ENCODE measurements at regions not wholly inside any gene's neighbourhood (a gene's known extent, or its start where the extent isn't known, plus 50 kb on each side); places are given as distances from the start of the nearest gene placed in this dataset.
"Not testable (repeated sequence)": the region's sequence is repeated elsewhere in the genome, so short reads cannot be mapped to it uniquely, and the experiment has no call there.

GRCh38 chr2:64251497-64252250 is 107.5 kb upstream of the PELI1 start:
- no peak for DNase-seq (ENCODE audit: low read depth in 2 of 2)

- DNase-seq (ENCODE audit: low read depth in 2 of 2), result not testable (repeated sequence)
Observed at GRCh38 chr2:64252251-64252978, 108.2 kb upstream of the PELI1 start.

DNA sequence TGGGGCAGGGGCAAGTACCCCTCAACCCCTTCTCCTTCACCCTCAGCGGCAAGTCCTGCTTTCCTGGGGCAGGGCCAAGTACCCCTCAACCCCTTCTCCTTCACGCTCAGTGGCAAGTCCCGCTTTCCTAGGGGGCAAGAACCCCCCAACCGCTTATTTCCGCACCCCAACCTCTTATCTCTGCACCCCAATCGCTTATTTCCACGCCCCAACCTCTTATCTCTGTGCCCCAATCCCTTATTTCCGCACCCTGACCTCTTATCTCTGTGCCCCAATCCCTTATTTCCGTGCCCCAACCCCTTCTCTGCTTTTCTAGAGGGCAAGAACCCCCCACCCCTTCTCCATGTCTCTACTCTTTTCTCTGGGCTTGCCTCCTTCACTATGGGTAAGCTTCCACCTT is 109.2 kb upstream of the PELI1 start:
- not testable (repeated sequence) for DNase-seq (ENCODE audit: low read depth in 2 of 2)

- DNase-seq (ENCODE audit: low read depth in 2 of 2), result no peak
Observed at GRCh38 chr2:64258566-64258965, 114.3 kb upstream of the PELI1 start.

GRCh38 chr2:64259312-64259711 is 115.1 kb upstream of the PELI1 start:
- DNase-seq (ENCODE audit: low read depth in 2 of 2), result peak; percentile 30 to 39

DNA sequence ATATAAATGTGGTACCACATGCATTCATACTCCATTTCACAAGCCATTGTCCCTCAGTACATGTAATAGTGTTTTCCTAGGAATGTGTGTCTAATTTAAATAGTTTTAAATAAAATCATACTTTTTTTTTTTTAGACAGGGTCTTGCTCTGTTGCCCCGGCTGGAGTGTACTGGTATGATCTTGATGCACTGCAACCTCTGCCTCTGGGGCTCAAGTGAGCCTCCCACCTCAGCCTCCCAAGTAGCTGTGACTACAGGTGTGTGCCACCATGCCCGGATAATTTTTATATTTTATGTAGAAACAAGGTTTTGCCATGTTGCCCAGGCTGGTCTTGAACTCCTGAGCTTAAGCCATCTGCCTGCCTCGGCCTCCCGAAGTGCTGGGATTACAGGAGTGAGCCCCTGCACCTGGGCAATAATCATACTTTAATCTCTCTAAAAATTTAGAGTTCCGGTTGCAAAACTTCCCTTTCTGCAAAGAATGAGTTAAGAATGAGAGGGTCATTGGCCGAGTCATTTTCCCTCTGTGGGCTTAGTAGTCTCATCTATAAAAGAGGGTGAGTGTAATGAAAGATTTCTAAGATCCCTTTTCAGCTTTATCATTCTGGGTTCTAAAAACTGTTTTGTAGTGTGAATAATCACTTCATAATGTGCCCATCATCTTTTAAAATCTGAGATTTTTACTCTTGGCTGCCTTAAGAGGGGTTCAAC is 116.0 kb upstream of the PELI1 start:
- no peak for DNase-seq (ENCODE audit: low read depth in 2 of 2)

- DNase-seq (ENCODE audit: low read depth in 2 of 2), result no peak
Observed at GRCh38 chr2:64260817-64261216, 116.6 kb upstream of the PELI1 start.

- no peak for DNase-seq (ENCODE audit: low read depth in 2 of 2)
Observed at GRCh38 chr2:64262071-64262470, 117.9 kb upstream of the PELI1 start.

GRCh38 chr2:64262816-64263215 is 118.6 kb upstream of the PELI1 start:
- DNase-seq (ENCODE audit: low read depth in 2 of 2), result no peak

- DNase-seq (ENCODE audit: low read depth in 2 of 2), result peak; percentile 75 to 77
Observed at GRCh38 chr2:64263315-64263714, 119.1 kb upstream of the PELI1 start.

GRCh38 chr2:64267699-64268098 is 123.5 kb upstream of the PELI1 start:
- DNase-seq (ENCODE audit: low read depth in 2 of 2), result peak; percentile 55 to 64

DNA sequence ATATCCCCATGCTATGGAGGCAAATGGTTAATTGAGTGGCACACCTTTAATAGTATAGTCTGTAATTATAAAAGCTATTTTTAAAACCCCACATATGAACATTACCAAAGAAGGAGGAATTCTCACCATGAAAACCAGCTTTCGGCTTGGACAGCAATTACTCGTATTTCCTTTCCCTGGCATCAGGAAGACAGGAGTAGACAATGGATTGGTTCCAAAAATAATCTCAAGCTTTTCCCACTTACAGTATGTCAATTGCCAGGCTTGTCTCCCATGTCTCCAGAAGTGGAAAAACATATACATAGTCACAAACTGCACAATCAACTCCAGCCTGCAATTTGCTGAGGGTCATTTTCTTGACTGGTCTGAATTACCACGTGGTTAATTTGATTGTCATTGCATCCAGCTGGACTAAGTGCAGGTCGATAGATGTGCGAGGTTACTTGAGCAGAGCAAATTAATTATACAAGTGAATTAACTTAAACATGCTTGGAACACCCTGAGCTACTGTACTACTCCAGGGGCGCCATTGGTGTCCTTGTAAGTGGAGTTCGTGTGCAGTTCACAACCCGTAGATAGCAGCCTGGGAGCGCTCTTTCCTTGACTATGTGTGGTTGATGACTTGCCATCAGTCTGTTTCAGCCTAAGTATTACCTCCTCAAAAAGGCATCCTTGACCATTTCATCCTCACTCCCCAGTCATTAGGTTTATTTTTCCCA is 124.3 kb upstream of the PELI1 start:
- DNase-seq (ENCODE audit: low read depth in 2 of 2), result no peak

DNA sequence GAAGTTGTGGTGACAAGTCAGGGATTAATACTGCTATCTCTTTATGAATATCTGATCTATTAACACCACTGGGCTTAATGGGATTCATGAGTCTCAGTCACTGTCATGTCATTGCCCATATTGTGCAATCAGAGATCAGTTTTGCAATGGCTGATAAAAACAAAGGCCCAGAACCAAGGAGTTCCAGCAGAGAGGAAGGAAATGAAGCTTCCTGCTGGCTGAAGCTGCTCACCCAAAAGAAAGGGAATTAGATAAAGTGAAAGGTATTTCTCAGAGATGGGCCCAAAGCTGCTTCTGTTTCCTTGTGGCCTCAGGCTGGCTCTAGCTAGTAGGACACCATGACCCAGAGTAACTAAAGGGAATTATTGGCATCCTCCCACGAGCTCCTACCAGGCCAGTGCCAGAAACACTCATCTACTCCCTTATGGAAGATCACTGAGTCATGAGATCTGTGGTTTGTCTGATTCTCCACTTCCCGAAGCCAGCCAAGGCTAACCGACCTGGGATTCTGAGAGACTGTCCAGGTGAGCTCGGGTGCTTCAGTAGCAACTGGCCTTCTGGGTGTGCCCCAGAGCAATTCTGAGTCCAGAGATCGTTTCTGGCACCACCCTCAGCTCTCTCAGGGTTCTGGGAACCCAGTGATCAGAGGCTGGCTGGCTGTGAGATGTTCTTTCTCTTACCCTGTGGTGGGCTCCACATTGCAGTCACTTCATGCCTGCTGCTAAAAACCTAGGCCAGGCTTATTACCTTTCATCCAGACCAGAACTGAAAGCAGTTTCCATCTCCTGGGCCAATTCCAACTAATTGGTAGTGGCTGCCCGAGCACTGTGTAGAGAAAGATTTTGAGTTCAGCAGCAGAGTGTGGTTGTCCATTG is 129.5 kb upstream of the PELI1 start:
- DNase-seq (ENCODE audit: low read depth in 2 of 2), result peak; percentile 64 to 71

GRCh38 chr2:64274399-64275173 is 130.4 kb upstream of the PELI1 start:
- no peak for DNase-seq (ENCODE audit: low read depth in 2 of 2)

GRCh38 chr2:64275174-64275466 is 130.9 kb upstream of the PELI1 start:
- no peak for DNase-seq (ENCODE audit: low read depth in 2 of 2)

DNA sequence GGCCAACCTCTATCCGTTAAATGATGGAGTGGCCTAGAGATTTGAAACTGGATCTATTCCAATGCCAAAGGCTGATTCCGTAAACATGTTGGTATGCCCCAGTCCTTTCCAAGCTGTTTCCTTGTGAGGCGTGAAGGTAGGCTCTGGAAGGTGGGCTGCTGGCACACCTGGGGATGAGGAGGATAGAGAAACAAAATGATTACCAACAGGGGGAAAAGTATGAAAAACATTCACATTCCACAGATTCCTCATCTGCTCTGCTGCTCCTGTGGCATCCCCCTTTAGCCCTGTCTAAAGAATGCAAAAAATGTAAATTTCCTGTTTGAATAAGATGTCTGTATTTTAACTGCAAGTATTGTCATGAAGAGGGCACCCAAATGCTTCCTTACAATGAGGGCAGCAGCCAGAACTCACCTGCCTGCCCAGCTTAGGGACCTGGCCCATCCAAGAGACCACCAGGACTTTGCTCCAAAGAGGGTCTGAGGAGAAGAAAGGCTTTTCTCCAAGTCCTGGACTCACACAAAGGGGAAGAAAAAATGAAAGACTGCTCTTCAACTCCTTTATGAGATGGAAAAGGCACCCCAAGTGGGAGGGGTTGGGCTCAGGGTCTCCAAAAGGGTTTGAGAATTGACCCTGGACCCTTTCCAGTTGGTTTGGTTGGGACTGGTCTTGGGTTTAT is 132.3 kb upstream of the PELI1 start:
- DNase-seq (ENCODE audit: low read depth in 2 of 2), result peak in 1 of 2 experiments; percentile 30

DNA sequence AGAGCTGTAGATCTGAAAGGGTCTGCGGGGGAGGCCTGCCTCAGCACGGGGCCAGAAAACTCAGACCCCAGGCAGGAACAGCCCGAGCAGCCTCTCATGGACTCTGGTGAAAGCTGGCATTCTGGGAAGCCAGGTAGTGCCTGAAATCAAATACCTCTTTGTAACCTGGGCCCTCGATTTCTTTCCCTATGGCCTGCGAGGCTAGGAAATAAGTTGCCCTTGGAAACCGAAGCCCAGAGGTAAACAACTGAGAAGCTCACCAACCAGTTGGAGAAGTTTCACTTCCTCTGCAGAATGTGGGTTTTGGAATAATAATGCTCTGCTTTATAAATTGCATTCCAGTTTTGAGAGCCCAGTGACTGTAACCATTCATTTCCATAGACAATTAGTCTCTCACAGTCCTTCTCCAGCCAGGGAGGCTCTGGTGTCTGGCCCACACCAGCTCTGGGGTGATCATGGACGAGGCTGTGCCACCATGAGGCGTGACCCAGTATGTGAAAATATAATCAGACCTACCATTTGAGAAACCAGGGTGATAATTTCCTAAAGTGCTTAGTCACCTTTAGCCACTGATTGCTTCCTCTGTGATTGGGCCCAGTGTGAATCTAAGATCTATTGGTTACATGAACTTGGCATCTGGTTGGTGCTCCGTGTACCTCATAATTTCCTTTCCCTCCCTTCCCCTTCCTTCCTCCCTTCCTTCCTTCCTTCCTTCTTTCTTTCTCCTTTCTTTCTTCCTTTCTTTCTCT is 133.1 kb upstream of the PELI1 start:
- no peak for DNase-seq (ENCODE audit: low read depth in 2 of 2)

DNA sequence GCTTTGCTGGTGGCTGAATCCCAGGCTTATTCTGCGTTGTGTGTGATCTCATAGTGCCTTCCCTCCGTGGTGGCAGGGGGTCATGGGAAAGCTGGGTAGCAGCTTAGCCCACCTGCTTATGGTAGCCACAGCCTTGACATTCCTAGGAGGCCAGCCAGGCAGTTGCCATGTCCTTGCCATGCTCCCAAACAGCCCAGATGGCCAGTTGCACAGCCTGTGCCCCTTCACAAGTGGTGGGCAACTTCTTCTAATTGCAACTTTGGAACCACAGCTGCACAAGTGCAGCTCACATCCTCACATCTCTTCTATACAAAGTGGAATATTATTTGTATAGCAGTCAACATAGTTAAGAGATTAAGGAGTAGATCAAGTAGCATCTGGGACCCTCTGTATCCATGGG is 136.6 kb upstream of the PELI1 start:
- DNase-seq (ENCODE audit: low read depth in 2 of 2), result not testable (repeated sequence)

- DNase-seq (ENCODE audit: low read depth in 2 of 2), result no peak
Observed at GRCh38 chr2:64283006-64283570, 138.9 kb upstream of the PELI1 start.
